Lung (tissue), 11 donors: ENCODE measurements at regions not wholly inside any gene's neighbourhood (a gene's known extent, or its start where the extent isn't known, plus 50 kb on each side); places are given as distances from the start of the nearest gene placed in this dataset.

ENCODE experiments used
- ATAC-seq: fragments of 200-7000 bp; cut with Tn5 transposase; one replicate; pipeline ENCODE4 v1.9.1; 2020; ENCODE audit warnings: moderate number of reproducible peaks; ENCODE audit not compliant: insufficient read depth, low FRiP score
- DNase-seq, 3 donors: peaks; one replicate each; pipeline ENCODE4 v3.0.0-alpha.2; 2013 to 2017
- H3K27ac ChIP-seq, 2 donors: one replicate each; pipeline ENCODE4 v1.5.1; 2013; ENCODE audit warnings: mild to moderate bottlenecking in 2 of 2, moderate library complexity in 2 of 2, control low read depth in 1 of 2, inconsistent platforms in 1 of 2, low read depth in 1 of 2, low read length in 1 of 2
- H3K27me3 ChIP-seq, 3 donors: one replicate each; pipeline ENCODE4 v1.5.1; 2013; ENCODE audit warnings: low read length in 2 of 3; ENCODE audit not compliant: control insufficient read depth in 3 of 3, insufficient read depth in 3 of 3
- H3K36me3 ChIP-seq, 4 donors: one replicate each; pipeline ENCODE4 v1.5.1; 2013; ENCODE audit warnings: low read length in 4 of 4, mild to moderate bottlenecking in 1 of 4, moderate library complexity in 1 of 4; ENCODE audit not compliant: control insufficient read depth in 4 of 4, insufficient read depth in 4 of 4
- H3K4me1 ChIP-seq, 5 donors: one replicate each; pipeline ENCODE4 v1.5.1; 2013; ENCODE audit warnings: low read length in 5 of 5, mild to moderate bottlenecking in 2 of 5, moderate library complexity in 1 of 5; ENCODE audit not compliant: control insufficient read depth in 5 of 5, insufficient read depth in 5 of 5
- H3K4me3 ChIP-seq: one replicate; pipeline ENCODE4 v1.5.1; 2013; ENCODE audit warnings: mild to moderate bottlenecking, control low read depth, moderate library complexity
- H3K9ac ChIP-seq, 2 donors: one replicate each; pipeline ENCODE4 v1.5.1; 2013; ENCODE audit warnings: low read length in 2 of 2, control low read depth in 1 of 2; ENCODE audit not compliant: insufficient read depth in 1 of 2
- H3K9me3 ChIP-seq, 4 donors: one replicate each; pipeline ENCODE4 v1.5.1; 2013; ENCODE audit warnings: low read length in 3 of 4, mild to moderate bottlenecking in 1 of 4, moderate library complexity in 1 of 4; ENCODE audit not compliant: control insufficient read depth in 4 of 4, insufficient read depth in 3 of 4
- CTCF ChIP-seq: IDR thresholded peaks from 2 replicates; pipeline ENCODE4 v1.5.1; 2012; ENCODE audit warnings: mild to moderate bottlenecking; ENCODE audit errors: control extremely low read depth, extremely low read depth
- WGBS, 2 donors: extraction: QIAGEN DNeasy Blood & Tissue Kit; methylation state at CpG; one replicate each; pipeline ENCODE4 v1.1.7; 2013; 5-methylcytosine and 5-hydroxymethylcytosine counted together
- donor health status: control.
- donor health status: control.
- donor health status: Bipolar disorder and iron deficiency.
- donor health status: healthy.
- donor health status: DM: yes; HTN: yes; CAD: no.

DNA sequence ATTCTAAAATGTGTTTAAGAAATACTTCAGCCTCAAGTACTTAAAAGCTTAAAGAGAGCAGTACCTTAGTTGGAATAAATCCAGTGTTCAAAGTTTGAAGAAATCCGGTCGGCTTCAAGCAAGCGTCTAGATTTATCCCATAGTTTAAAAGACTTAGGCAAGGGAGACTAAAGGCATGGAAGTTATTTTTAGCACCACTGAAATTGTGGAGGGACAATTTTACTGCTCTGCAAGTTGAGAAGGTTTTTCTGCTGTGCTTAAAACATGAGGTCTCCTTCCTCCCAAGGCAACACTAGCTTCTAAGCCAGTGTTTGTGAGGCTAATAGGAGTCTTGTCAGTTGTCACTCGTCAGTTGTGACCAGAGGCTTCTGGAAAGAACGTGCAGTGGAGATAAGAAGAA lies 183.5 kb downstream of the MSL3 start:
- 58 to 70% methylated on average over 5 of the region's 5 CpGs for WGBS, 2 donors
- H3K9ac ChIP-seq, result no peak overlapping the region
- no peaks in the 10 kb centered on the region for H3K9me3 ChIP-seq
- no peak overlapping the region for H3K27ac ChIP-seq
- peaks cover 0 to 4% (median 0%) of the 10 kb centered on the region in 5 donors for H3K4me1 ChIP-seq
- peaks cover 0 to 2% (median 2%) of the 10 kb centered on the region in 3 donors for H3K27me3 ChIP-seq
- DNase-seq, result peak in 2 of 3 donors; percentile 15 to 49
- no peak for ATAC-seq
- no peak overlapping the region for H3K4me3 ChIP-seq
- H3K36me3 ChIP-seq, result no peaks in the 10 kb centered on the region
- TF ChIP-seq CTCF, result no peak

- DNase-seq, result peak; percentile 50 to 72 (median 54)
- H3K4me3 ChIP-seq, result no peak overlapping the region
- 13 to 33% methylated on average over 5 of the region's 5 CpGs for WGBS, 2 donors
- H3K36me3 ChIP-seq, result no peaks in the 10 kb centered on the region
- H3K9me3 ChIP-seq, result peaks cover 0 to 3% (median 0%) of the 10 kb centered on the region in 4 donors
- peaks cover 0 to 2% (median 2%) of the 10 kb centered on the region in 3 donors for H3K27me3 ChIP-seq
- H3K4me1 ChIP-seq, result peaks cover 0 to 8% (median 0%) of the 10 kb centered on the region in 5 donors
- no peak for ATAC-seq
- H3K27ac ChIP-seq, result no peak overlapping the region
- H3K9ac ChIP-seq, result no peak overlapping the region
- no peak for TF ChIP-seq CTCF
Measured at GRCh38 chrX:11944501-11944900, 186.5 kb downstream of the MSL3 start.

- 67 to 93% methylated on average over 1 of the region's 1 CpG for WGBS, 2 donors
- Histone ChIP-seq H3K4me1 (peaks cover 0 to 8% (median 0%) of the 10 kb centered on the region in 5 donors), H3K27me3 (peaks cover 0 to 5% (median 2%) of the 10 kb centered on the region in 3 donors), H3K4me3 (no peak overlapping the region), H3K9me3 (peaks cover 0 to 3% (median 0%) of the 10 kb centered on the region in 4 donors), H3K36me3 (no peaks in the 10 kb centered on the region), H3K9ac (no peak overlapping the region), H3K27ac (no peak overlapping the region)
- DNase-seq, result peak in 2 of 3 donors; percentile 44 to 64
- TF ChIP-seq CTCF, result no peak
- ATAC-seq, result no peak
Measured at GRCh38 chrX:11949291-11949690, 189.0 kb upstream of the FRMPD4 start.

- peak in 1 of 3 donors; percentile 52 for DNase-seq
- Histone ChIP-seq H3K36me3 (no peaks in the 10 kb centered on the region), H3K27me3 (peaks cover 0 to 8% (median 0%) of the 10 kb centered on the region in 3 donors), H3K27ac (no peak overlapping the region), H3K9me3 (peaks cover 0 to 3% (median 0%) of the 10 kb centered on the region in 4 donors), H3K4me3 (no peak overlapping the region), H3K4me1 (peaks cover 0 to 8% (median 0%) of the 10 kb centered on the region in 5 donors), H3K9ac (no peak overlapping the region)
- no peak for ATAC-seq
- no peak for TF ChIP-seq CTCF
- 75 to 84% methylated on average over 4 of the region's 4 CpGs for WGBS, 2 donors
Measured at GRCh38 chrX:11952176-11952720, 186.0 kb upstream of the FRMPD4 start.
